ENCODE measurements at regions not wholly inside any gene's neighbourhood (a gene's known extent, or its start where the extent isn't known, plus 50 kb on each side); places are given as distances from the start of the nearest gene placed in this dataset.

DNA sequence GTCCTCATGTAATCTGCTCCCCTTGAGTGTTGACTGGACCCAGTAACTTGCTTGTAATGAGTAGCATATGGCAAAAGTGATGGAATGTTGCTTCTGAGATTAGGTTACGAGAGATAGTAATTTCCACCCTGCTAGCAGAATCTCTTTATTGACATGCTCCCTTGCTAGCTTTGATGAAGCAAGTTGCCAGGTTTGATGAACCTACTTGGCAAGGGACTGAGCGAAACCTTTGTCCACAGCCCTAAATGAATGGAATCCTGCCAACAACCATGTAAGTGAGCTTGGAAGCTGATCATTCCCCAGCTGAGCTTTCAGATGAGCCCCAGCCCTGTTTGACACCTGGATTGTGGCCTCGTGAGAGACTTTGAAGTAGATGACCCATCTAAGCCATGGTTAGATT lies 120.8 kb upstream of the PLXNC1 start:
- DNase-seq (ENCODE audit: low read depth in 2 of 2): no peak

DNA sequence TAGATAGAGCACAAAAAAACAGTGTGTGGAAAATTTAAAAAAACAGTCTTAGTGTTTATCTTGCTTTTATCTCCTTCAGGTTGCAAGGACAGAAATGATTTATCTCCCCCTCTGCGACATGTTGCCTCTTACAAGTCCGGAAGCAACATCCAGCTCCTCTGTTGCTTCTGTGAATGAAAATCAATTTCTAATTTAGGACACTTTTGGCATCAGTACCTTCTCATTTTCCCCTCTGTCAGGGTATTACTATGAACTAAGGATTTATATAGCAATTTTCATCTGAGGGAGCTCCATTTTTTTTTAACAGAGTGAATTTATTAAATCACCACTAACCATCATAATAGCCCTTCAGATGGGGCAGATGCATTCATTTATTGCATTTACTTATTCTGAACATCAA lies 116.6 kb upstream of the PLXNC1 start:
- no peak for DNase-seq (ENCODE audit: low read depth in 2 of 2)

DNA sequence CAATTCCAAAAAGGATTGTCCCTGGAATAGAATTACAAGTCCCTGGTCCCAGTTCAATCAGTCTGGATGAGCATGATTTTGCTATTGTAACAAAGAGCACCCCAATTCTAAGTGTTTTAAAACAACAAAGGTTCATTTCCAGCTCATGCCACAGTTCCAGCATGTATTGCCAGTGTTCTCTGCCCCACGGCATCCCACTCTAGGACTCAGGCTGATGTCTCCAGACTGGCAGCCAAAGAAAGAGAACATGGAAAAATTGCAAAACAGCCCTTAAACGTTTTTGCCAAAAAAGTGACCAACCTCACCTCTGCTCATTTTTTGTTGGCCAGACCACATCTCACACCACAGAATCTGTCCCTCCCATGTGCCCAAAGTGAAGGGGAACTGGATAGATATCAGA lies 116.0 kb upstream of the PLXNC1 start:
- no peak for DNase-seq (ENCODE audit: low read depth in 2 of 2)

DNA sequence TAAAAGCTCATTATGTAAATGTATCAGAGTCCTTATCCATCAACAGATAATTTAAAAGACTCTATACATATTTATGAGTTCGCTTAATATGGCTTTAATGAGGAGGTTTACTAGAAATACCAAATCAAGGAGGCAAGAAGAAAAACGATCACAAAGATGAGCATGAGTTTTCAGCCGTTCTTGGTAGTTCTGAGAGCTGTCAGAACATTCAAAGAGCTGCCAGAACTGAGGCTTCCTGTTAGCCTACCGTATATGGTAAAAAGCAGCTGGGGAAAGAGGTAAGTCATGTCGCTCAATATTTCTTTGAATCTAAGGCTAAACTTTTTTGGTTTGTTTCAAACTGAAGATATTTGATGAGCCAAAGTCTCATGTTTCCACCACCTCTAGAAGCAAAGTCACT lies 115.3 kb upstream of the PLXNC1 start:
- no peak for DNase-seq (ENCODE audit: low read depth in 2 of 2)

DNA sequence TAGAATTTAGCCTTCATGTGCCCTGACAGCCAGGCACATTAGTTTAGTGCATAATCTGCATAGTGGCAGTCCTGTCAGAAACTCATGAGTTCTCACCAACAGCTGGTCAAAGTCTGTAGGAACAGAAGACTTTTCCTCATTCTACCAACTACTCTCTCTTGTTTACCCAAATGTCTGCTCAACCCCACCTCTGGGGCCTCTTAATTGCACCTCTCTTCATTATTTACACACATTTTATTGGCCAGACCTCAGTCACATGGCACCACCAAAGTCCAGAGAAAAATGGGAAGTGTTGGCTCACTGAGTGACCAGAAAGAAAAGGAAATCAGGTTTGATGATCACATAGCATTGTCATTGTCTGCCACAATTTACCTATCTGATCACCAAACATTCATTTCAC lies 114.6 kb upstream of the PLXNC1 start:
- DNase-seq (ENCODE audit: low read depth in 2 of 2): no peak

DNA sequence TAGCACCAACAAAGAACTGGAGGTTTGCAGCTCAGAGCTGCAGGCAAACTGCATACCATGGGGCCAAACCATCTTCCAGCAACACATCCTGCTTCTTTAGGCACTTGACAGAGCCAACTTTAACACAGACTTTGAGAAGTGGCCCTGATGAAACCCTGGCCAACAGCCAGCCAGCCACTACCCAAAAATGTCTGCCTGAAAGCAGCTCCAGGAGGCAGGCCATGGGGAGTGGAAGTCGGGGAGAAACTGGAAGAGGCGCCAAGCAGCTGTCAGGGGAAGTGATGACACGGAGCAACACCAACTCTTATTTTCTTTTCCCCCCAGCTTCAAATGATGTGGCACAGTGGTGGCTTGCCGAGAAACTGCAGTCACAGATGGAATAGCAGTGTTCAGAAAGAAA lies 110.9 kb upstream of the PLXNC1 start:
- DNase-seq (ENCODE audit: low read depth in 2 of 2): no peak

DNA sequence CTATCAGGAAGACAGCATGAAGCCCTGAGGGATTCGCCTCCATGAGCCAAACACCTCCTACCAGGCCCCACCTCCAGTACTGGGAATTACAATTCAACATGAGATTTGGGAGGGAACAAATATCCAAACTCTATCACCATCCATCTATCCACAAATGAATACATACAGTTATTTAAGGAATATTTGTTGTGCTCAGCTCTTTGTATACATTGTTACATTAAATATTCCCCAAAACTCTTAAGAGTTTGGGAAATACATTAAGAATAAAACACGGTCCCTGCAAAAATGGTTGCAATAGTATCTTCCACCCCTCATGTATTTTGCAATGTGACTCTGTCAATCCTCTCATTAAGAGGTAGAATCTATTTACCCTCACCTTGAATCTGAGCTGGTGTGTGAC lies 109.8 kb upstream of the PLXNC1 start:
- DNase-seq (ENCODE audit: low read depth in 2 of 2): no peak

DNA sequence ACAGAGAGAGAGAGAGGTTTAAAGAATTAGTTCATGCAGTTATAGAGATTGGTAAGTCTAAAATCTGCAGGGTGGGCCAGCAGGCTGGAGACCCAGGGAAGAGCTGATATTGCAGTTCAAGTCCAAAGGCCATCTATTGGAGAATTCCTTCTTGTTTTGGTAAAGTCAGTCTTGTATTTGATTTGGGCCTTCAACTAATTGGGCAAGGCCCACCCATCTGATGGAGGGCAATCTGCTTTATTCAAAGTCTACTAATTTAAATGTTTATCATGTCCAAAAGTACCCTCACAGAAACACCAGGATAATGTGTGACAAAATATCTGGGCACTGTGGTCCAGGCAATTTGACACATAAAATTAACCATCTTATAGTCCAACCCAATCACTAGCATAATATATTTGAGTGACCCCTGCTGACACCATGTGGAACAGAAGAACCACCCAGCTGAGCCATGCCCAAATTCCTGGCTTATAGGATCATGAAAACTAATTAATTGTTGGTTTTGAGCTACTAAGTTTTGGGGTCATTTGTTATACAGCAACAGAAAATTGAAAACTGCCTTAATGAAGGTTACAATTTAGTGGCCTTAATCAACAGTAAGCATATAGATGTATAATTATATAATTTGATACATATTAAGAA lies 109.1 kb upstream of the PLXNC1 start:
- no peak for DNase-seq (ENCODE audit: low read depth in 2 of 2)

DNA sequence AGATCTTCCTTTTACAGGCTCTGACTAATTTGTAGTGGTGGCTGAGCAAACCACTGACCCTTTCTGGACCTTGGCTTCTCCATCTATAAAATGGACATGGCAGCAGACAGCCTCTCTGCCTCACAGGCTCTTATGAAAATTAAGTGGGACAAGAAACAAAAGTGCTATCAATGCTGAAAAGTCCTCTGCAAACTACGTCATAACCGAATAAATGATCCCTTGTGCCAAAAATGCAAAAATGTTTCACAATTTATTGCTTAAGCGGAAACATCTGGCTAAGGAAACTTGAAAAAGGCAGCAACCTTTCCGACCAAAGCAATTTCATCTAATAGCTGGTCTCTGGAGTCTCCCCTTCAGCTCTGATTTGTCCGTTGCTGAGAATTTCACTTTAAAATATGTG lies 108.5 kb upstream of the PLXNC1 start:
- no peak for DNase-seq (ENCODE audit: low read depth in 2 of 2)

DNA sequence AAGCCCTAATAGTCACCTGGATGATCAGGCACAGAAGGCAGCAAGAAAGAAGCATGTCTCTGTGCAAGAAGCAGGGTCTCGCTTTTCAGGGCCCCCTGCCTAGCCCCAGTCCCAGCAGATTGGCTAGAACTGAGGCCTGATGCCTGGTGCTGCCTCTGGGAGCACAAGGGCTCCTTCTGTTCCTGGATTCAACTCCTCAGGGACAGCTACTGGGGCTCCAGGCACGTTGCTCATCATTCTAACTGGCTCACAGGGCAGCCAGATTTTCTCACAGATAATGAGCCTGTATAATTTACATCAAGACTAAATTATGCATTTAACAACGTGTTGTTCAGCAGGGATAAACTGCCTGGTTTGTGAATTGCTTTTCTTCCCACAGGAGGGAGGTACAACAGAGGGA lies 106.5 kb upstream of the PLXNC1 start:
- DNase-seq (ENCODE audit: low read depth in 2 of 2): no peak

DNA sequence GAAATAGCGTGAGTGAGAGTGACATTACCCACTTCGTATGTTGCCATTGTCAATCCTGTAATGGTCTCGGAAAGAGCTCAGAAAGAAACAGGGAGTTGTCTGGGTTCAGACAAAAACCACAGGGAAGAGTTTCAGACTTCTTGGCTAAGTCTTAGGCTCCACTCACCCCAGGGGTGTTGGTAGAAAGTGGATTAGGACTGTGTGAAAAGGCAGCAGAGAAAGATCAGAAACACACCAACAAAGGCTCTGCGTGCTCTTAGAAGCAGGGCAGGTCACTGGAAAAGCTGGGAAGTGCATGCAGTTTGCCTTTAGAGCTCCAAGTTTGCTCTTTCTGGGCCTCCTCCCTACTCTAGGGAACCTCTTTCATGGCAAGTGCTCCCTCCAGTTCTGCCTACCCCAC lies 106.1 kb upstream of the PLXNC1 start:
- no peak for DNase-seq (ENCODE audit: low read depth in 2 of 2)

DNA sequence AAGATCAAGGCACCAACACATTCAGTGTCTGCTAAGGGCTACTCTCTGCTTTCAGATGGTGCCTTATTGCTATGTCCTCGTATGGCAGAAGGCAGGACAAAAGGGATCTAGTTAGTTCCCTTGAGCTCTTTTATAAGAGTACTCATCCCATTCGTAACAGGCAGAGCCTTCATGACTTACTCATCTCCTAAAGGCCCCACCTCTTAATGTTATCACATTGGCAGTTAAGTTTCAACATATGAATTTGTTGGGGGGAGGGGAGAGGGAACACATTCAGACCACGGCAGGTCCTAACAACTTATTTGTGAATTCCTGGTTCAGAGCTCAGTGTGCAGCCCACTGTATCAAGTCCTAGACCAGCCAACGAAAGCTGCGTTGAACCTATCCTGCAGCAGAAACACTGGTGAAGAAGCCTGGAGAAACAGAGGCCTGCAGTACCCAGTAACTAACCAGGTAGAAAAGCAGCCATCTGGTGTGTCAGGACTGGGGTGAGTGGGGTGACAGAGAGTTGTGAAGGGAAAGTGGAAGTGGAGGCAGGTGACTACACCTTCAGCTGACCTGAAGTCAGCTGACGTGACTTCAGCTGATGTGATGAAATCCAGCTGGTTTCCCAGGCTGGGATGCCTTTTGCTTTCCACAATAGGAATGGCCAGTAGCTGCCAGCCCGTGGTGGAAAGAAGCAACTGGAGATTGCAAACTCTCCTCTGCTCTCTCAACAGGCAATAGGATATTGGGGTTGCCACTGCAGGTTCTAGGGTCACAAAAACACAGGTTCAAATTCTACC lies 101.6 kb upstream of the PLXNC1 start:
- no peak for DNase-seq (ENCODE audit: low read depth in 2 of 2)

DNA sequence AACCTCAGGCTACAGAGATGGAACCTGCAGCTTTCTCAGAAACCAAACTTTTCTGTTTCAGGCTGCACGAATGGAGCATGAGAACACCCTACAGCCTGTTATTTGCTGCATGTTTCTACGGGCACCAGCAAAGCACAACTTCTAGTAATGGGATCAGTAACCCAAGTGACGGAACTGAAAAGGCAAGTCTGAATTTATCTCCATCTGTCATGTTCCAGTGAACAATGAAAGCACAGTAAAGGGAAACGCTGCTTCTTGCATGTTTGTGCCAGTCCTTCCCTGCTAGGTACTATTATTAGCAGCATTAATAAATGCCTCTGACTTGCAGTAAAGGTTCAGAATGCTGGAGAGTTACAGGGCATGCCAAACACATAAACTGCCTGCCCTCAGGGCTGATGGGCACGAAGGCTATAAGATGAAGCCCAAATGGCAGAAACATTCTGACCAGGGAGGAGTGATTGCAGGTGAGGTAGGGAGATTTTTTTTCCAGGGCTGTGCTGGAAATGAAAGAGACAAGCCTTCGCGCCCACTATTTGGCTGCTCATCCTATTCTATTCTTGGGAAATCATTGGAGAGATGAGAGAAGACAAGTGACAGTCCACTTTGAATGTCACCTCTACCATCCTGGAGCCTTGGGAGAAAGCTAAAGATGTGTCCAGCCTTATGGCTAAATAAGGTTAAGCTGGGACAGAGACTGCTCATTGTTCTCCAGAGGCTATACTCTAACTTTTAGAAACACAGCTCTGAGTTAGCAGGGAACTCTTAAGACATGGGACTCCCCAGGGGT lies 100.4 kb upstream of the PLXNC1 start:
- no peak for DNase-seq (ENCODE audit: low read depth in 2 of 2)

DNA sequence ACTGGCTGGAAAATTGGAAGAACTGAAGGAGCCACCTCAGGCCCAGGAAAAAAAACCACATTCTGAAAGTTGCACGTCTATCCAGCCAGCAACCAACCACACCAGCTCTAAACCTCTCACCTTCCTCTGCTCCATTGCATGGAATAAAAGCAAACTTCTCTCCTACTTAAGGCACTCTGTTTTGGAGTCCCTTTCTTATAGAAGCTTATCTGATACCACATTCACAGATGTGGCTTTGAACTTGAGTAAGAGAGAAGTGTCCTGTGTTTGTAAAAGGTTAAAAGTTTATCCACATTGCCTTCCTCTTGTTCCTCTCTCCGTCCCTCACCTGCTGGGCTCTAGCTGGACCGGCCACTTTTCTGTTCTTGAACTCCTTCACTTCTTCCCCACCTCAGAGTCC lies 99.6 kb upstream of the PLXNC1 start:
- DNase-seq (ENCODE audit: low read depth in 2 of 2): no peak

DNA sequence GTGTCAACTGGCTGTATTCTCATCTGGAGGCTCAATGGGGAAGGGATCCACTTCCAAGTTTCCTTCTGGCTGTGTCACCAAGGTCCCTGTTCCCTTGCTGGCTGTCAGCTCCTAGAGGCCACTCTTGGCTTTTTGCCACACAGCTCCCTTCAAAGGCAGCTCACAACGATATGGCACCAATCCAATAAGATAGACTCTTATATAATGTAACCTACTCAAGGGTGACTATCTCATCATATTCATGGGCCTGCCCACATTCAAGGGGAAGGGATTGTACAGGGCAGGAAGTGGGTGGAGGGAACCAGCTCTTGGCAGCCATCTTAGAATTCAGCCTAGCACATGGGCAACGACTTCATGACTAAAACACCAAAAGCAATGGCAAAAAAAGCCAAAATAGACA lies 98.7 kb upstream of the PLXNC1 start:
- DNase-seq (ENCODE audit: low read depth in 2 of 2): no peak

DNA sequence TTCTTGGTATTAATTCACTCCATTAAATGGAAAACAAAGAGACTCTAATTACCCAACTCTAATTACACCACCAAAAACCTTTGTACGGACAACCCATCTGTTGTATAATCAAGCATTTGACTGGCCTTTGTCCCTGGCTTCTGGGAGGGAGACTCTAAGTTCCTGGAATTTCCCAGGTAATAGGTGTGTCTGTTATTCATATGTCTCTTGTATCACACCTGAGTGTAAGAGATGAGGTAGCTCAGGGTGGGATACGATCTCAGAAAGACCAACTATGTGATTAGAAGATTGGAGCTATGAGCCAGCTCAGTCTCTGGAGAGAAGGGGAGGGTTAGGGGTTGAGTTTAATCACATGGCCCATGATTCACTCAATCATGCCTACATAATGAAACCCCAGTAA lies 94.7 kb upstream of the PLXNC1 start:
- DNase-seq (ENCODE audit: low read depth in 2 of 2): no peak

DNA sequence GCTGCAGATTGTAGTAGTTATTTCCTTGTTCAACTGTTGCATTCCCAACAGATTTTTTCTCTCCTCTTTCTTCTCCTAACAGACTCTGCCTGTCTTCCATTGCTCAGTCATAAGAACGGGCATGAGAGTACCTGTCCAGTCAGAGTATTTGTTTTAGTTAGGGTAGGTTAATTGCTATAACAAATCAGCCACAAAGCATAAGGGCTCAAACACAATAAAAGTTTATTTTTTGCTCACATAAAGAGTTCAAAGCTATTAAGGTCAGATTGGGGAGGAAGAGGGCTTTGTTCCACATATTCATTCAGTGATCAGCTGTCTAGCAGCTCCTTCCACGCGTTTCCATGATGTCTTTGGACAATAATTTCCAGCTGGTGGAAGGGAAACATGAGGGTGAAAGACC lies 92.8 kb upstream of the PLXNC1 start:
- DNase-seq (ENCODE audit: low read depth in 2 of 2): no peak

DNA sequence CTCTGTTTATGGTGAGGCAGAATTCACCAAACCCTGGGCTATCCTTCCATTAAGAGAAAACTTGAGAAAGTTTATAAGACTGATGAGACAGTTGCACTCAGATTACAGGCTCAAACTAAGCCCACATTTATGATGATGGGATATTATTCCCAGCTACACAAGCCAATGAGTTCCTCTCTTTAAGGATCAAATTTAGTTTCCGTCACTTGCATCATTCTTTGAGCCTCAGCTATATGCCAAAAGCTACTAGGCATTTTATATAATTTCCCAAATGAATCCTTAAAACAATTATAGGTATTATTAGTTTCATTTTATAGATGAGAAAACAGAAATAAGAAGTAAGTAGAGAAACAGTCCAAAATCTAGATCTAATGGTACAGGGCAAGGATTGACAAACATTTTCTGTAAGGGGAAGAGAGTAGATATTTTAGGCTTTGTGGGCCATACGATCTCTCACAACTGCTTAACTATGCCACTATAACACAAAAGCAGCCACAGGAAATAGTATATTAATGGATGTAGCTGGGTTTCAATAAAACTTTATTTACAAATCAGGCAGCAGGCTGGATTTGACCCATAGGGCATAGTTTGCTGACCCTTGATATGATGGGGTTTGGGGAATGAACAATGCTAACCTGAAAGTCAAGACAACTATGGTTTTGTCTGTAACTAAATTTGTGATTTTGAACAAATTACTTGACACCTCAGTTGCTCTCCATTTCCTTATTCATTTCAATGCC lies 91.8 kb upstream of the PLXNC1 start:
- no peak for DNase-seq (ENCODE audit: low read depth in 2 of 2)

DNA sequence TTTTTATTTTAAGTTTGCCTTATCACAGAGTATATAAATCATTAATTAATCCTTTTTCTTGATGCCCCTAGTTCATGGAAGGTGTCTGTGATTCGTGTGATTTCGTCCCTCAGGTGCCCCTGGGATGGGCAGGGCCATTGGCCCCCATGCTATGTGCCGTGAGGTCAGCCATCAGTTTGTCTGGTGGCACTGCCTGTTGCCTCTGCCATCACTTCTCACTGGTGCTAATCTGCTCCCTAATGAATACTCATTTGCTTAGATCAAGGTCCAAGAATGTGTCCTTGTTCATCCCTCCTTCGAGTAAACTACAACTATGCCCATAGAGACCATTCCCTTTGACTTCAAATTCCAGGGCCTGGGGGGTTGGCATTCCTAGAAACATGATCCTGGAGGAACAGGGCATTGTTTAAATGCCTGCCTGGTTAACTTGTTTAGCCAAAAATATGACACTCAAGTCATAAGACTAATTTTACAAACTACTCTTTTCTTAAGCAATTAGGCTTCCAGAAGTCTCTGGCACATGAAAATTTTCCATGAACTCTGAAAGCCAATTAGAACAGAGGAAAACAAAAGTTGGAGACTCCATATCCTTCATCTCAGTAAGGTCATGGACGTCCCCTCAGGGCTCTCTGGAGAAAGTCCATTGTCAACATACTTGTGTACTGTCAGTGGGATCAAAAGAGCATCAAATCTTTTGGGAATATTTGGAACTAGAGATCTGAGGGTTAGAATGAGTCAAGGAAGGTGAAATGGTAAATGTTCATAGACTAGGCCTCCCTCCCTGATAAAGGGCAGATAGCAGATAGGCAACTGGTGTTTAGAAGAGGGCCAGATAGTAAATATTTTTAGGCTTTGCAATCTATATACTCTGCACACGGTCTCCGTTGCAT lies 90.9 kb upstream of the PLXNC1 start:
- DNase-seq (ENCODE audit: low read depth in 2 of 2): no peak

DNA sequence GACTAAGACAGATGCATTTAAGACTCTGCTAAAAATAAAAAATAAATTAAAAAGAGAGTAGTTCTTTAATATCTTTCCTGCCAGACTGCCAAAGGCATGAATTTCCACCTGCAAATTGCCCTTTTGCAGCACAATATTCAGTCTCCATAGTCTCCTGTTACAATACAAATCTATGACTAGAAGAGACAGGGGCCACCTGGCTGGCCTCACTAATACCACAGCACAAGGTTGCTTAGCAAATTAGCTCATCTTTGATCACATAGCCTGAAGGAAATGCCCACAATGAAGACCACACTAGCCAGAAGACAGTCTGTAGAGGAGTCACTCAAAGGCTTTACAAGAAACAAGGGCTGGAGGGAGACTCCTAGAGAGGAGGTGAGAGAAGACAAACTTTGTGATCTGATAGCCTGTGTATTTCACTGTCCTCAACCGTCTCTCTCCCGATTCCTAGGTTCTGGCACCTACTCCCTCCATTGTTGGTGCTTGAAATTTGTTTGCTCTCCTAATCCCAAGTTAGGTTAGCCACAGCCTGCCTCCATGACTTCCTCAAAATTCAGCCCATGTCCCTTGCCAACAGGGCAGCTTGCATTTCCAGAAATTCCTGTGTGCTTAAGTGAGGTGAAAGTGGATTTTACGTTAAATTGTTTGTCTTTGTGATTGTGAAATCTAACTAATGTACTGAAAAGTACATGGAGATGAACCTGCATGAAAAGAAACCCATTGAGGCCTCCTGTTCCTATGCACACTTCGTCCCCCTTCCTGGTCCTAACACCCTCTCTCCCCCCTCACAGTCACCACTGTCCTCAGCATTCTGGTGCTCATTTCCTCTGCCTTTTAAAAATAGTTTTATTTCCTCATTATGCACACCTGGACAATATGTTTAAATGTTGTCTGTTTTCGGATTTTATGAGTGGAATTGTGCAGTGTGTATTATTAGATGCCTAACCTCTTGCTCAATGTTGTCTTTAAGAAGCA lies 88.7 kb upstream of the PLXNC1 start:
- no peak for DNase-seq (ENCODE audit: low read depth in 2 of 2)

Measured in stimulated activated CD4-positive, alpha-beta T cell treated with anti-CD3 and anti-CD28 coated beads, Interleukin-12 subunit alpha, Interleukin-12 subunit beta, amount 100 ng/mL, for 24 hours (primary cell).